BLaER1 treated with 17β-estradiol and CSF1 and Interleukin-3, amounts not matched to agents 10 nM and 100 nM (cell line): ENCODE measurements at regions not wholly inside any gene's neighbourhood (a gene's known extent, or its start where the extent isn't known, plus 50 kb on each side); places are given as distances from the start of the nearest gene placed in this dataset.
"Not testable (repeated sequence)": the region's sequence is repeated elsewhere in the genome, so short reads cannot be mapped to it uniquely, and the experiment has no call there.

ENCODE experiments used
- H3K27ac ChIP-seq, 11 experiments: shearing (Covaris generic); formaldehyde crosslinking; 2 replicates each; pipeline ENCODE4 v1.8.1; 2022
- H3K27me3 ChIP-seq, 11 experiments: shearing (Covaris generic); formaldehyde crosslinking; 2 replicates each; pipeline ENCODE4 v1.8.1; 2022
- H3K36me3 ChIP-seq, 11 experiments: shearing (Covaris generic); formaldehyde crosslinking; 2 replicates each; pipeline ENCODE4 v1.8.1; 2022
- H3K4me1 ChIP-seq, 10 experiments: shearing (Covaris generic); formaldehyde crosslinking; 2 replicates each; pipeline ENCODE4 v1.8.1; 2022
- H3K4me2 ChIP-seq, 11 experiments: shearing (Covaris generic); formaldehyde crosslinking; 2 replicates each; pipeline ENCODE4 v1.8.1; 2022
- H3K4me3 ChIP-seq, 10 experiments: shearing (Covaris generic); formaldehyde crosslinking; 2 replicates each; pipeline ENCODE4 v1.8.1; 2022
- H3K9ac ChIP-seq, 11 experiments: shearing (Covaris generic); formaldehyde crosslinking; 2 replicates each; pipeline ENCODE4 v1.8.1; 2022
- H3K9me3 ChIP-seq, 11 experiments: shearing (Covaris generic); formaldehyde crosslinking; replicated peaks in 1 of 11; 2 replicates each; pipeline ENCODE4 v1.8.1; 2022
- H4K20me1 ChIP-seq, 11 experiments: shearing (Covaris generic); formaldehyde crosslinking; 2 replicates each; pipeline ENCODE4 v1.8.1; 2022
- Cebpa-rat ChIP-seq, 11 experiments: shearing (Covaris generic); IDR thresholded peaks; 2 replicates each; pipeline ENCODE4 v1.8.1; 2022

- no peak for TF ChIP-seq Cebpa-rat (IDR thresholded peaks at IDR 0.05)
- Histone ChIP-seq H3K4me1 (no peaks in the 10 kb centered on the region), H4K20me1 (no peaks in the 10 kb centered on the region), H3K9ac (no peak overlapping the region), H3K4me3 (no peak overlapping the region), H3K36me3 (no peaks in the 10 kb centered on the region), H3K27me3 (no peaks in the 10 kb centered on the region), H3K27ac (no peak overlapping the region), H3K9me3 (no peaks in the 10 kb centered on the region), H3K4me2 (no peak overlapping the region)
These were observed 239.2 kb upstream of the FKBP1C start for GRCh38 chr6:62971976-62972658.

DNA sequence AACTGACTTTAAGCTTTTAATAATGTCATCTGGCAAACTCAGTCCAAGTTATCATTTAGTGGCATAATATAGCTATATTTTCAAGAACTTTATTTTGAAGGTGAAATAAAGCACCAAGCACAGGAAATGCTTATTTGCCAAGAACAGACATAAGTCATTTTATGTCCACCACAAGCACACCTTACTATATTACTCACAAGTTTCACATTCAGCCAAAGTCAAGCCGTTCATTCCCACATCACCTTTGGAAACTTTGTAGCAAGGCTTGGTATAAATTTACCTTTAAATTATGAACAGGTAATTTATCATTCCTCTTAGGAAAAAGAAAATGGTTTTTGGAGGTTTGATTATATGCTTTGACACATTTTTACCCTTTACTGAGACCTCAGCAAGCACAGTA, 236.8 kb upstream of the FKBP1C start:
- Histone ChIP-seq H4K20me1 (no peaks in the 10 kb centered on the region), H3K9ac (no peak overlapping the region), H3K9me3 (no peaks in the 10 kb centered on the region), H3K4me1 (no peaks in the 10 kb centered on the region), H3K4me3 (no peak overlapping the region), H3K4me2 (no peak overlapping the region), H3K27ac (no peak overlapping the region), H3K36me3 (no peaks in the 10 kb centered on the region), H3K27me3 (no peaks in the 10 kb centered on the region)
- no peak for TF ChIP-seq Cebpa-rat (IDR thresholded peaks at IDR 0.05)

DNA sequence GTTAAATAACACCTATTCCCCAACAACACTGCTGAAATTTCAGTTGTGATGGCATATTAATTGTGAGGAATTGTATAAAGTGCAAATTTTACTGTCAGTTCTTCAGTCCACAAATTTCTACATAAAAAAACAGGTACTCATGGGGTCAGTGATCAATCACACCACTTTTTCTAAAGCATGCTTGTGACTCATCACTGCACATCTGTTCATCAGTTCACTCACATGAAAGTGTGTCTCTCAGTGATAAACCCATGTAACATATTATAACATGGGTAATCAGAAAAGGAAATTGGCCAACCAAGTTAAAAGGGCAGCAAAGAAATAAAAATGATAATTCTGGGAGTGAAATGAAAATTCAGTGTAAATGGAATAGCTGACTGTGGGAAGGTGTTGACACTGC, 234.7 kb upstream of the FKBP1C start:
- H3K4me3 ChIP-seq = no peak overlapping the region
- H3K9ac ChIP-seq = no peak overlapping the region
- no peak overlapping the region for H3K27ac ChIP-seq
- no peaks in the 10 kb centered on the region for H3K9me3 ChIP-seq
- no peaks in the 10 kb centered on the region for H4K20me1 ChIP-seq
- TF ChIP-seq Cebpa-rat (IDR thresholded peaks at IDR 0.05) = no peak
- H3K4me1 ChIP-seq = no peaks in the 10 kb centered on the region
- no peak overlapping the region for H3K4me2 ChIP-seq
- no peaks in the 10 kb centered on the region for H3K27me3 ChIP-seq
- no peaks in the 10 kb centered on the region for H3K36me3 ChIP-seq

DNA sequence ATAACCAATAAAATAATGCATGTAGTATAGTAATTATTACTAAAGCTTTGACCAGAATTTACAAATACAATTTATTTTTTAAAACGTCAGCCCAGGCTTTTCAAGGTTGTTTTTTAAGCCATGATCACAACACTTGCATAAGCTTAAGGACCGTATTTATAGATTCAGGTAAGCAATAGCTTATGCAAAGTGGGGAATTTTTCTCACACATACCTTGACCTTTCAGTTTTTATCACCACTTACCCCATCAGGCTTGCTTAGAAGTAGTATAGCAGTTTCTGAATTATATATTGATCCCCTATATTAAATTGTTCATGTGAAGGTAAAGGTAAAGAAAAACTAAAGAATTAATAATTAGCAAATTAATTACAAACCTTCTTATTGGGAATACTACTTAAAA, 232.3 kb upstream of the FKBP1C start:
- no peak overlapping the region for H3K9ac ChIP-seq
- no peaks in the 10 kb centered on the region for H3K36me3 ChIP-seq
- no peak overlapping the region for H3K4me3 ChIP-seq
- H3K27me3 ChIP-seq = no peaks in the 10 kb centered on the region
- no peak for TF ChIP-seq Cebpa-rat (IDR thresholded peaks at IDR 0.05)
- H3K9me3 ChIP-seq = no peaks in the 10 kb centered on the region
- no peaks in the 10 kb centered on the region for H4K20me1 ChIP-seq
- H3K27ac ChIP-seq = no peak overlapping the region
- H3K4me1 ChIP-seq = no peaks in the 10 kb centered on the region
- H3K4me2 ChIP-seq = no peak overlapping the region

DNA sequence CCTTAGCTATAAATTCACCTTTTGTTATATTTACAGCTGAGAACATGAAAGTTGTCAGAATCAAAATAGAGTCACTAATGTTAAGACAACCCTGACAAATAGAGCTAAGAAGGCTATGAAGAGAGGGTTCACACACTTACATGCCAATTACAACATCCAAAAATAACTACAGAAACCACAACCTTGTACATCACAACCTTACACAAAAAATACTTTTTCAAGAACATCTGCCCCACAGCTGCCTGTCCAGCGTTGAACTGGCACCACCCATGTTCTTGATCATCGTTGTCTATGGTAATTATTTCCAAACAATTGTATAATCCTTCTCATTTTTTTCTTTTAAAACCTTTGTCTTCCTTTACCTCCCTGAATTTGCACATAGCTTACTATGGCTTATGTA, 231.2 kb upstream of the FKBP1C start:
- Histone ChIP-seq H3K27ac (no peak overlapping the region), H3K9me3 (no peaks in the 10 kb centered on the region), H3K36me3 (no peaks in the 10 kb centered on the region), H3K4me3 (no peak overlapping the region), H4K20me1 (no peaks in the 10 kb centered on the region), H3K4me1 (no peaks in the 10 kb centered on the region), H3K9ac (no peak overlapping the region), H3K27me3 (no peaks in the 10 kb centered on the region), H3K4me2 (no peak overlapping the region)
- TF ChIP-seq Cebpa-rat (IDR thresholded peaks at IDR 0.05) = no peak

DNA sequence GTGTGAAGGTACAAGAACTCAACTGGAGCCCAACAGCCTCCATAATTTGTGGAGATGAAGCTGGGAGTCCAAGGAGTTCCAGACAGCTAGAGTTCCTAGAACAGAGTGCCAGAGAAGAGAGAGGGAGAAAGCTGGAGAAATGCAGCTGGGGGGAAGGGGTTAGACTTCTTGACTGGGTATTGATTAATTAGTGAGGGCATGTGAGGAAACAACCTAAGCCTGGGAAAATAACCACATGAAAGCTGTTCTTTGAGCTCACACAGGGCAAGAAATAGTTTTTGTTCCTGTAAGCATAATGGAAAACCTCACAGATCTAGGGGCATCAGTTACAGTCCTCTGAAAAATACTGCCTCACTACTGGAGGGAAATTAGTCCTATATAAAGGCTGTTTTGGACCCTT, 230.5 kb upstream of the FKBP1C start:
- Histone ChIP-seq H3K4me2 (no peak overlapping the region), H4K20me1 (no peaks in the 10 kb centered on the region), H3K36me3 (no peaks in the 10 kb centered on the region), H3K9me3 (no peaks in the 10 kb centered on the region), H3K4me1 (no peaks in the 10 kb centered on the region), H3K27me3 (no peaks in the 10 kb centered on the region), H3K4me3 (no peak overlapping the region), H3K27ac (no peak overlapping the region), H3K9ac (no peak overlapping the region)
- TF ChIP-seq Cebpa-rat (IDR thresholded peaks at IDR 0.05) = no peak

- no peaks in the 10 kb centered on the region for H3K27me3 ChIP-seq
These were observed 228.3 kb upstream of the FKBP1C start for GRCh38 chr6:62982951-62983350.

DNA sequence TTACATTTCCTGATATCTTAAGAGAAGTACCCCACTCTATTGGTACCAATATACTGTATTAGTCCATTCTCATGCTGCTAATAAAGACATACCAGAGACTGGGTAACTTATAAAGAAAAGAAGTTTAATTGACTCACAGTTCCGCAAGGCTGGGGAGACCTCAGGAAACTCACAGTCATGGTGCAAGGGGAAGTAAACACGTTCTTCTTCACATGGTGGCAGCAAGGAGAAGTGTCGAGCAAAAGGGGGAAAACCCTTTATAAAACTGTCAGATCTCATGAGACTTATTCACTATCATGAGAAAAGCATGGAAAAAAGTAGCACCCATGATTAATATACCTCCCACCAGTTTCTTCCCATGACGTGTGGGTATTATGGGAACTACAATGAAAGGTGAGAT, 219.6 kb upstream of the FKBP1C start:
- peaks cover 0 to 35% (median 4%) of the 10 kb centered on the region in 11 experiments; a peak in 9 of 22 replicates for H3K9me3 ChIP-seq
- not testable (repeated sequence) for H3K4me3 ChIP-seq, H4K20me1 ChIP-seq, H3K4me1 ChIP-seq, H3K4me2 ChIP-seq, H3K36me3 ChIP-seq, H3K27me3 ChIP-seq, H3K27ac ChIP-seq, H3K9ac ChIP-seq

More at GRCh38 chr6:62982951-62983350, 228.3 kb upstream of the FKBP1C start:
- Histone ChIP-seq H3K27ac (no peak overlapping the region), H3K4me2 (no peak overlapping the region), H3K4me1 (no peaks in the 10 kb centered on the region), H4K20me1 (no peaks in the 10 kb centered on the region), H3K36me3 (no peaks in the 10 kb centered on the region), H3K9me3 (no peaks in the 10 kb centered on the region), H3K9ac (no peak overlapping the region), H3K4me3 (no peak overlapping the region)
- TF ChIP-seq Cebpa-rat (IDR thresholded peaks at IDR 0.05) = no peak

GRCh38 chr6:62993951-62994350, 217.3 kb upstream of the FKBP1C start:
- H4K20me1 ChIP-seq = no peaks in the 10 kb centered on the region
- no peaks in the 10 kb centered on the region for H3K27me3 ChIP-seq
- no peak overlapping the region for H3K4me3 ChIP-seq
- no peak for TF ChIP-seq Cebpa-rat (IDR thresholded peaks at IDR 0.05)
- no peaks in the 10 kb centered on the region for H3K36me3 ChIP-seq
- peaks cover 0 to 35% (median 4%) of the 10 kb centered on the region in 11 experiments; a peak in 9 of 22 replicates for H3K9me3 ChIP-seq
- H3K4me1 ChIP-seq = no peaks in the 10 kb centered on the region
- no peak overlapping the region for H3K27ac ChIP-seq
- H3K9ac ChIP-seq = no peak overlapping the region
- no peak overlapping the region for H3K4me2 ChIP-seq

- H3K36me3 ChIP-seq = no peaks in the 10 kb centered on the region
- H3K4me2 ChIP-seq = no peak overlapping the region
- H3K27me3 ChIP-seq = no peaks in the 10 kb centered on the region
- TF ChIP-seq Cebpa-rat (IDR thresholded peaks at IDR 0.05) = no peak
- H4K20me1 ChIP-seq = no peaks in the 10 kb centered on the region
- no peaks in the 10 kb centered on the region for H3K9me3 ChIP-seq
- H3K4me3 ChIP-seq = no peak overlapping the region
- no peaks in the 10 kb centered on the region for H3K4me1 ChIP-seq
- H3K27ac ChIP-seq = no peak overlapping the region
- H3K9ac ChIP-seq = no peak overlapping the region
These were observed 213.2 kb upstream of the FKBP1C start for GRCh38 chr6:62998022-62998421.

GRCh38 chr6:62999242-62999641, 212.0 kb upstream of the FKBP1C start:
- H4K20me1 ChIP-seq, H3K27me3 ChIP-seq, H3K4me3 ChIP-seq, H3K4me2 ChIP-seq, H3K9me3 ChIP-seq, H3K9ac ChIP-seq, H3K36me3 ChIP-seq, H3K4me1 ChIP-seq, H3K27ac ChIP-seq: not testable (repeated sequence)
